Fibroblast of lung (primary cell): ENCODE measurements at regions not wholly inside any gene's neighbourhood (a gene's known extent, or its start where the extent isn't known, plus 50 kb on each side); places are given as distances from the start of the nearest gene placed in this dataset.

ENCODE experiments used
- EZH2 ChIP-seq: IDR thresholded peaks from 2 replicates; pipeline ENCODE4 v1.5.1; 2012; ENCODE audit warnings: low read length, control low read depth, mild to moderate bottlenecking; ENCODE audit errors: missing control alignments
- TF ChIP-seq, protein P1 (sequence below), 2 donors: IDR thresholded peaks in 1 of 2; conservative IDR thresholded peaks in 1 of 2; 1 replicate in 1 of 2; 2 replicates in 1 of 2; pipeline ENCODE4 v1.5.1; 2011 to 2012; ENCODE audit warnings: low read length in 2 of 2, control low read depth in 1 of 2, inconsistent platforms in 1 of 2, low read depth in 1 of 2, mild to moderate bottlenecking in 1 of 2

DNA sequence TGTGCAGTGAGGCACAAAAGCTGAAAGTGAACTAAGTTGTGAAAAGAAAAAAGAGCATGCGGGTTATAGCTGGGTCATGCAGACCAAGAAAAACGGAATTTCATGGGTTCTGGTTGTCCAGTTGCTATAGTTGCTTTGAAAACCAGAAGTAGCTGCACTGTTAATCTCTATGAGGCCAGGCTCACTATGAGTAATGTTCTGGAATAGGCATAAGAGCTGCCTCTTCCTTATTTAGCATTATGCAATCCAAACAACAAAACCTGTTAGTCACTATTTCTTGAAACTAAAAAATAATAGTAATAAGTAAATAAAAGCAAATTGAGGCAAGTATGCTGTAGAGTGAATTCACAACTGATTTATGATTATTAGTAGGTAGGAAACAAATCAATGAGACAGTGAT is 1383.7 kb downstream of the MRPL39 start:
- TF ChIP-seq, protein P1, sequence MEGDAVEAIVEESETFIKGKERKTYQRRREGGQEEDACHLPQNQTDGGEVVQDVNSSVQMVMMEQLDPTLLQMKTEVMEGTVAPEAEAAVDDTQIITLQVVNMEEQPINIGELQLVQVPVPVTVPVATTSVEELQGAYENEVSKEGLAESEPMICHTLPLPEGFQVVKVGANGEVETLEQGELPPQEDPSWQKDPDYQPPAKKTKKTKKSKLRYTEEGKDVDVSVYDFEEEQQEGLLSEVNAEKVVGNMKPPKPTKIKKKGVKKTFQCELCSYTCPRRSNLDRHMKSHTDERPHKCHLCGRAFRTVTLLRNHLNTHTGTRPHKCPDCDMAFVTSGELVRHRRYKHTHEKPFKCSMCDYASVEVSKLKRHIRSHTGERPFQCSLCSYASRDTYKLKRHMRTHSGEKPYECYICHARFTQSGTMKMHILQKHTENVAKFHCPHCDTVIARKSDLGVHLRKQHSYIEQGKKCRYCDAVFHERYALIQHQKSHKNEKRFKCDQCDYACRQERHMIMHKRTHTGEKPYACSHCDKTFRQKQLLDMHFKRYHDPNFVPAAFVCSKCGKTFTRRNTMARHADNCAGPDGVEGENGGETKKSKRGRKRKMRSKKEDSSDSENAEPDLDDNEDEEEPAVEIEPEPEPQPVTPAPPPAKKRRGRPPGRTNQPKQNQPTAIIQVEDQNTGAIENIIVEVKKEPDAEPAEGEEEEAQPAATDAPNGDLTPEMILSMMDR (conservative IDR thresholded peaks at IDR 0.05 in 1 of 2, IDR thresholded peaks at IDR 0.05 in 1 of 2; ENCODE audit: low read depth in 1 of 2, low read length in 2 of 2): no peak
- no peak for TF ChIP-seq EZH2
